GM20431 (cell line): ENCODE measurements at regions not wholly inside any gene's neighbourhood (a gene's known extent, or its start where the extent isn't known, plus 50 kb on each side); places are given as distances from the start of the nearest gene placed in this dataset.

Experiments
- in situ Hi-C: fragments of 300-500 bp; cut with MseI, MboI; formaldehyde crosslinking; loops from one replicate; pipeline ENCODE4 v1.15.0; 2020; ENCODE audit warnings: low sequenced_read_pairs; ENCODE audit not compliant: unreplicated experiment

DNA sequence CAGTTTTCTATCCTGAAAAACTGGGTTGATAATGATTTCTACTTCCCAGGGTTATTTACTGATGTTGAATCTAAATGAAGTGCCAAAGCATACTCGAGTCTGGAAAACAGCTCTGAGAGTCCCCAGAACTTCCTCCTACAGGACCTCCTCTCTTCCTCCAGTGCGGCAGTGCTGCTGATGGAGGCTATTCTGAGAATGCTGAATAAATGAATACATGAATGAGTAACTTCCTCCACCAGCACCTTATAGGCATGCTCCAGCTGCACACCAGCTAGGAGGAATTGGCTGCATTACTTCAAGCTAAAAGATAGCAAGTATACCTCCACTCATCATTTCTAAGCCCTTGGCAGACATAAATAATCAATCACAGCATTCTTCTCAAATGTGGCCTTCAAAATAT lies 448.8 kb upstream of the CCDC196 start:
- in situ Hi-C loops = no loop called here

DNA sequence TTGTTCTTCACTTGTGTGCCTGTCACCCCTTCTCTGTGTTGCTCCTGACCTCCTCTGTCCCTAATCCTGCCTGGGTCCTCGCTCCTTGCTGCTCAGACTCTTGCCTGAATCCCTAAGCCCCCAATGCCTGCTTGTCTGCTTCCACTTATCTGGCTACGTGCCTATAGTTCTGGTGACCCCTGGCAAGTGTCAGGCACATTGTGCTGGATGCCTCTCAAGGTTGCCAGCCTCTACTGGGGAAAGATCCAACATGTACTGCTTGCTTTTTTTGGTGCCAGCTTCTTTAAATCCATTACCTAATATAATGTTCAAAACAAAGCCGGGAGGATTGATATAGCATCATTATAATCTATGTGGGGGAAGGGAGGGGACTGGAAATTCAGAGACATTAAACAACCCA lies 448.0 kb upstream of the CCDC196 start:
- in situ Hi-C loops = no loop called here

DNA sequence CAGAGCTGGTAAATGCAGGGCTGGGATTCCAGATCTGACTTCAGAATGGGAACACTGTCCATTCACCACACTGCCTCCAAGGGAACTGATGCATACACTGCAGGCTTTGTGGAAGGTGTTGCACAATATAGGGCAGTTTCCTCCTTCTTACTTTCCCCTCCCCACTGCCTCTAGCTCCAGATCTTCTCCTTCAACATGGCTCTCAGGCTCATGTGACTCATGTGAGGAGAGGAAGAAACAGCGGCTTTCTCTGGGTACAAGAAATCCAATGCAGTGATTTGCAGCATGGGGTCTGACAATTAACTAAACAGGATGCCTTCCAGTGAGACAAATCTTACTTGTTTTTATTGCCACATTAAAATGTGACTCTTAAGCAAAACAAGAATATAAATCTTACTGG lies 447.6 kb upstream of the CCDC196 start:
- in situ Hi-C loops = no loop called here

DNA sequence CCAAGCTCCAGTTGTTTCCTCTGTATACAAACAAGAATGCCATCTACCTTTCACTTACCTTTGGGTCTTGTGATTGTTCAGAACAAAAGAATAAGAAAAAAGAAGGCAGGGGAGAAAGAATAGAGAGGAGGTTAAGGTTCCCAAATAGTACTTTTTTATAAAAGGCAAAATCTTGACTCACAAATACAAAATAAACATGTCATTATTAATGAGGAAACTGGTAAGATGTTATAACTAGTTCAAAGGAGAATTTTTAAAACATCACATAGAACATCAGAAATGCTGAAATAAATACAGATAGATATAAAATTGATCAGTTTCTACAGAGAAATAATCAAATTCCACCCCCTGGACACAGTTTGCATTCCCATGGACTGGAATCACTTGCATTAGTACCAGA lies 446.7 kb upstream of the CCDC196 start:
- in situ Hi-C loops = no loop called here

DNA sequence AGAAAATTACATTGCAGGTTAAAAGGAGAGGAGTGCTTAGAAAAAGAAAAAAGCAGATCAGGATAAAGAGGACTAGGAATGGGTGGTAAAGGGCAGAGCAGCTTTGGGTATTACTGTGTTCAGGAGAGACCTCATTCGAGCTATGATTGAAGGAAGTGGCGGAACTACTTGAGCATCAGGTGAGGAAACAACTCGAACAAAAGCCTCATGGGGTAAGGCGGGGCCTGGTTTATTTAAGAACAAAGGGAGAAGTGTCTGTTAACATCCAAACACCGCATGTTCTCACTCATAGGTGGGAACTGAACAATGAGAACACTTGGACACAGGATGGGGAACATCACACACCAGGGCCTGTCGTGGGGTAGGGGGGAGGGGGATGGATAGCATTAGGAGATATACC lies 444.6 kb upstream of the CCDC196 start:
- in situ Hi-C loops = no loop called here

DNA sequence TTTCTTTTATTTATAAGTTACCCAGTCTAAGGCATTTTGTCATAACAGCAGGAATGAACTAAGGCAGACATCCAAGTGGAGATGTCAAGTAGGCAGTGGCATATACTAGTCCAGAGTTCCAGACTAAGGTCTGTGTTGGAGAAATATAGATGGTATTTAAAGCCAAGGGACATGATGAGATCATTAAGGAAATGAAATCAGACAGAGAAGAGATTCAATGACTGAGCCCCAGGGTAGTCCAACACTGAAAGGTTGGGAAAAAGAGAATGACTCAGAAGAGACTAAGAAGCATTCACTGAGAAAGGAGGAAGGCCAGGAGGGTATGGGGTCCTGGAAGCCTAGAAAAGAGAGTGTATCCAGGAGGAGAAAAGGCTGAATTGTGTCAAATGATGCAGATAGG lies 442.2 kb upstream of the CCDC196 start:
- in situ Hi-C loops = no loop called here

DNA sequence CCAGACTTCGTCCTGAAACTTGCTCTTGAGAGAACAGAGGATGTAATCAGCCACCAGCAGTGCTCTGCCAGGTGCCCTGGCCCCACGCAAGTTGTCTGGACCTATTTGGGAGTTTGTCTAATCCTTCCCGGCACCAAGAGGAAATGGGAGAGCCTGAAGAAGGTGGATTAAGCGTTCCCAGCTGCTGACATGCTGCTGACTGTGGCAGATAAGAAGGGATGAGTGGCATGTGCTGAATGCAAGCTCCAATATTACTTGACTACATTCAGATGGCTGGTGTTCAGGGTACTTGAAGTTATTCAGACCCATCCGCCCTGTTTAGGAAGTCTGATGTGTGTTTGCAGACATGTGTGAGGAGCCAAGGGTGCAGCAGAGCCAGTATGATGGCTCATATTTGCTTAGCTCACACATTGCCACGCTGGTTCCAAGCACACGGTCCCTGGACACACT lies 440.6 kb upstream of the CCDC196 start:
- in situ Hi-C loops = no loop called here

DNA sequence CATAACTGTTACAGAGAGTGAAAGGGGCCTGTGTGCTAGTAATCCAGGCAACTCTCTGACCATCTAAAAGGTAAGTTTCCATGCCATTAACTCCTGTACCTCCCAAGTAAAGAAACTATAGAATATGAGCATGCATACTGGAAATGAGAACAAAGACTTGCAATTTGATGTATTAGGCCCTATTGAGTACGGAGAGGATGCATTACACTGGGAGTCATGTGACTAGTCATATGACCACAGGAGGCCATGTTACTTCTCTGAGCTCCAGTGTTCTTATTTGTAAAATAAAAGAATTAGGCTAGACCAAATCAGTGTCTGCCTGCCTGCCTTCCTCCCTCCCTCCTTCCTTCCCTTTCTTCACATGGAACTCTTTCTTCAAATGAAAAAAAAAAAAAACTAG lies 440.1 kb upstream of the CCDC196 start:
- in situ Hi-C loops = no loop called here

DNA sequence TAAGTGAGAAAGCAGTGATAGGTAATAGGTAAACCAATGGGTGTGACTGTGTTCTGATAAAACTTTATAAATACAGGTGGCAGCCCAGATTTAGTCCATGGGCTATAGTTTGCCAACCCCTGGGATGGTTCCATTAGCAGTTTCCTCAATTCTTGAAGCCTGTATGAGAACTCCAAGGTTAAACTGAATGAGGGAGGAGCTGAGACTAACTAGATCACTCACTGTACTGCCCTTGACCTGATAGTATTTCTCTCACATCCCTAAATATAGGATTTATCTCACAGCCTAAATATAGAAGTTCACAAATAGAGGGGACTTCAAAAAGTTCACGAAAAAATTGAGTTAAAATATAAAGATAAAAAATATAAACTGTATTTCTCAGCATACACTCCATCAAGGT lies 439.6 kb upstream of the CCDC196 start:
- in situ Hi-C loops = no loop called here

DNA sequence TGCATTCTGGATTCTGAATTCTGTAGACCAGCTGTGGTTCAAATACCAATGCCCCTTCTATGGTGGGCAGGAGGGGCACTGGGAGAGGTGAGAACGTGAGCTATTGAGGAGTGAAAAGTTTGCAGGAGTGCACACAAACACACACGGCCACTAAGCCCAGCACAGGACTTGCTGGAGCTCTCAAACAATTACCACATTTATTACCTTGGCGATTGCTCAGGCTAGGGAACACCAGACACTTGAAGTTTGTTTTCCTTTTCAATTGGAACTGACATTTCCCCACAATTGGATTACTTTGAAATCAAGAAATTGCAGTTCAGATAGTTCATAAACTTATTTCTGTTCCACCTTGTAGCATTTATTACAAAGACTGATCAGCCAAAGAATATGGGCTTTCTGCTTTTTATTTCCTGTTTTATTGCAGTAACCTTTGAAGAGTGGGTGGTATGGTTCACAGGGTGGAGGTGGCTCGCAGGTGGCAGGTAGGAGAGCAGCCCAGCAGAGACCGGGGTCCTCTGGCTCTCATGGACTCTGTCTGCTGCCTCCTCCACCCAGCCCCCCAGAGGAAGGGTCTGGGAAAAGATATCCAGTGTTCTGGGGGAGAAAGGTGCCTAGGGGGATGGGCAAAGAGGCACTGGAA lies 429.8 kb upstream of the CCDC196 start:
- in situ Hi-C loops = loop anchor here (25.0 kb wide), 1 partner anchor 894 kb away; no protein-coding TSS in a partner anchor

DNA sequence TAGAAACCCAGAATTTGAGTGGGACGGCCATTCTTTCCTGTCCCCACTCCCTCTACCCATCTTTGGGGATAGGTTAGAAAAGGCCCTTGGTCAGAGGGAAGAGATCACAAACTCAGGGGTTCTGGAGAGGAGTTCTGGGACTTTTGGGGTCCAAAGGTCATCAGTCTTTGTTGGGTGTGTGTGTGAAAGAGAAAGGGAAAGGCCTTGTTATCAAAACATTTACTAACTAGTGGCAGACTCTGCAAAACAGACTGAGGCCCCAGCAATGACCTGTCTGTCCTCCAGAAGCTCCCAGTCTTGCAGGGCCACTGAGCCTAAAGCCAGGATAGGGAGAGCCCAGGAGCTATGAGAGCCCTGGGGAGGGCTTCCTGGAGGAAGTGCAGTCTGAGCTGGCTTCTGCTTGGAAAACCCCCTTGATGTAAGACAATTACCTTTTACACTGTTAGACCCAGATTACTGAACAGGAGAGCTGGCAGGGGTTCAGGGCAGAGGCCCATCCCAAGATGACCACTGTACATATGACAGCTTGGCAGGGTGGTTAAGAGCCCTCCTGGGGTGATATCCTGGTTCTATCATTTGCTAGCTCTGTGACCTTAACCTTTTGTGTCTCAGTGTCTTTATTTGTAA lies 429.1 kb upstream of the CCDC196 start:
- in situ Hi-C loops = loop anchor here (25.0 kb wide), 1 partner anchor 895 kb away; no protein-coding TSS in a partner anchor

DNA sequence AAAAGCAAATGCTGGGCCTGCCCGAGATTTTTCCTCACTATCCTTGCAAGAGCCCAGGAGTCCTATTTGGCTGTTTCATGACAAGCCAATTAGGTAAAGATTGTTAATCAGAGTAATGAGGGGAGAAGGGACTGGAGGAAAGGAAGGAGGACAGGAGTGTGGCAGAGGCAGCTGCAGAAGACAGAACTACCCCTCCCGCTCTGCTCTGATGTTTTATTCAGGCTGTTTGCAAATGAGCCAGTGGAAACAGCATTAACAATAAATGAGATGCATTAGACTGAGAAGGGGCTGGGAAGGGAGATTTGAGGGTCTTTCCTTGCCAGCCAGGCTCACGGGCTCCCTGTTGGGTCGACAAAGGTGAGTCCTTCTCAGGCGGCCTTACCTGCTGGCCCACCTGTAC lies 421.0 kb upstream of the CCDC196 start:
- in situ Hi-C loops = loop anchor here (25.0 kb wide), 1 partner anchor 903 kb away; no protein-coding TSS in a partner anchor

DNA sequence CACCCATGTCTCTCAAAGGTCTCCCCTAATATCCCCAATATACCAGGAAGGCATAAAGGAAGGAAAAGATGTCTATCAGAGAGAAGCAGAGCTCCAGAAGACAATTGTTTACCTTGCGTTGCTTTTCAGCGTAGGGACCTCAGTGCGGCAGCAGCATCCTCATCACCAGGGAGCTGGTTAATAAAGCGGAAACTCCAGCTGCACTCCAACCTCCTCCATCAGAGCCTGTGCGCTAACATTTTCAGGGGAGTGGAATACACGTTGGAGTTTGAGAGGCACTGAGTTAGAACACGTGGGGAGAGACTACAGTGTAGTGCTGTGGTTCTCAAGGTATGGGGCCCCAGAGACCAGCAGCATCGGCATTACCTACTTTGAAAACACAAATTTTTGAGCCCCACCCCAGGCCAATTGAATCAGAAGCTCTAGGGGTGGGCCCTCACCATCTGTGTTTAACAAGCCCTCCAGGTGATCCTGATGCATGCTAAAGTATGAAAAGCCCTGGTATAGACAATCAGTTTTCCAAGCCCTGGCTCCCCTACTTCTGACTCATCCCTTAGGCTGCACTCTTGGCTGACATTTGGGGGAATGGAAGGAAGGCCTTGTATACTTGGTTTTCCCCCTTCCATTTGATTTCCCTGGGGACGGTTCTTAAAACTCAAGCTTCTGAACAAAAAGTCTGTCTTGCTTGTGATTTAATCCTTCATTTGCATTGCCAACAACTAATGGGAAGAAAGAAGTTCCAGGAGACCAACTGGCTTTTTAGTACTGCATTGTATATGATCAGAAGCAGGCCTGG lies 419.0 kb upstream of the CCDC196 start:
- in situ Hi-C loops = loop anchor here (25.0 kb wide), 1 partner anchor 905 kb away; no protein-coding TSS in a partner anchor

DNA sequence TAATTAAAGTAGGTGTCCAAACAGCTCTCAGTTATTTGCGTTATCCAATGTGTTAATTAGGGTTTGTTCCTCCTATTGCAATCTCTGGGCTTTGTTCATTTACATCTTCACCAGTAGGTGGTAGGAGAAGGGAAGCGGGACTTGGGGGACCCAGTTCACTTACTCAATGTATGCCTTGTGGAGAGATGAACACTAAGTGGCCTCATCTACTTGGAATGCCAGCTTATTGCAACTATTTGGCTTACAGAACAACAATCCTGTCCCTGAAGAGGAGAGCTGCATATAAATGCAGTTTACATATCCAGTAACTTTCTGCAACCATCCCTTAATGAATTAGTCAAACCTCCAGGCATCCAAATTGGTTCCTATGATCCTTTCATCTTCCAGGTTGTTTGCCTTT lies 417.1 kb upstream of the CCDC196 start:
- in situ Hi-C loops = loop anchor here (25.0 kb wide), 1 partner anchor 907 kb away; no protein-coding TSS in a partner anchor

DNA sequence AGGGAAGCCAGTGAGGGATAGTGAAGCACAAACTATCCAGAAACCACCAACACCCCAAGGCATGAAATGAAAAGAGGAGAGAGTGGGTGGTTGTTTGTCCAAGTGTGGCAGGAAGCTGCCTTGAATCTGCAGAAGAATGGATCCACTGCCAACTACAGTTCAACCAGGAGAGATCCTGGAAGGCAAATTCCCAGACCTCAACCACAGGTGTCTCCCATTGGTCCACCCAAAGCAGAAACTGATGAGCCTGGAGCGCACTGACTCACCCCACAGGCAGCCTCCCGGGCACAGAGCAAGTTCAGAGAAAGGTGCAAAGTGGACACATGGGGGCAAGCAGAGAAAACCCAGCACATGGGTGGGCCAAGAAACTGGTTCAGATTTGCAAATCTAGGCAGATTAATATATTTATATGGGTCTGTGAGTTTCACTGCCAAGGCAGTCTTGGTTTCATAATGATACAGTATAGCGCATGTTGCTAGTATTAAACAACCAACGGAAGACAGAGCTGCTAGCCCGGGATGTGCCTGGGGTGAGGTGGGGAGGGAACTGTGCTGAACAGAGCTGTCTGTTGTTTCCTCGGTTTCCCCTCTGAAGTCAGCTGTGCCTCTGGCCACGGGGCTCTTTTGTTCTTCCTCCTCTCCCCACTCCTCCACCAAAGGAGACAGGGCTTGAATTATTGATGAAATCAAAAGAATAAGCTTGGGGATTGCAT lies 416.2 kb upstream of the CCDC196 start:
- in situ Hi-C loops = loop anchor here (25.0 kb wide), 1 partner anchor 908 kb away; no protein-coding TSS in a partner anchor

DNA sequence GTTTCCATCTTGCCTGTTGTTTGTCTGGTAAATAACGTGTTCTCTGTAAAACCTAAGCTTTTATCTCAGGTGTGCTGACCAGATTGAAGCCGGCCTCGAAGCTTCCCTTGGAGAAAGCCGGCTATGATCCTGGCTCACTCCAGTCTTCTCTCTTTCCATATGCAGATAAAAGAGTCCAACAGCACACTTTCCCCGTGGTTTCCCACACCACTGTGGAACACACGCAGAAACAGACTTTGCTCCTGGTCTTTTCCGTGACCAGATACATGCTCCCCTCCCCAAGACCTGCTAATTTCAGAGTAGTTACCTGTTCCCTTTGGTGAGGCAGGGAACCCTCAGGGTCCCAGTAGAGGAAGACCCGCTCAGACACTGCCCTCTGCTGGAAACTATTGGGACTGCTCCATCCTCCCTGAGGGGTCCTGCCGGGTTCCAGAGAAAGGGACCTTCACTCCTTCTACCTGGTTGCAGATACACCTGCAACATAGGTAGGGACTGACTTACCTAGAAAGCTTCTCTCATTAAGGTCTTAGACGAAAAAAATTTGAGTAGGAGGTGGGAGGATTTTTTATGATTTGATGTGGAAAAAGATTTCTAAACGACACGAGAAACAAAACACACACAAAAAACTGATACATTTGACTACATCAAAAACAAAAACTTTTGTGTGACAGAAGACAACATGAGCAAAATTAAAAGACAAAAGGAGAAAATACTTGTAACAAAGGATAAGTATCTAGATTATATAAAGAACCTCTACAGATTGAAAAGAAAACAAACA lies 415.4 kb upstream of the CCDC196 start:
- in situ Hi-C loops = loop anchor here (25.0 kb wide), 1 partner anchor 908 kb away; no protein-coding TSS in a partner anchor

DNA sequence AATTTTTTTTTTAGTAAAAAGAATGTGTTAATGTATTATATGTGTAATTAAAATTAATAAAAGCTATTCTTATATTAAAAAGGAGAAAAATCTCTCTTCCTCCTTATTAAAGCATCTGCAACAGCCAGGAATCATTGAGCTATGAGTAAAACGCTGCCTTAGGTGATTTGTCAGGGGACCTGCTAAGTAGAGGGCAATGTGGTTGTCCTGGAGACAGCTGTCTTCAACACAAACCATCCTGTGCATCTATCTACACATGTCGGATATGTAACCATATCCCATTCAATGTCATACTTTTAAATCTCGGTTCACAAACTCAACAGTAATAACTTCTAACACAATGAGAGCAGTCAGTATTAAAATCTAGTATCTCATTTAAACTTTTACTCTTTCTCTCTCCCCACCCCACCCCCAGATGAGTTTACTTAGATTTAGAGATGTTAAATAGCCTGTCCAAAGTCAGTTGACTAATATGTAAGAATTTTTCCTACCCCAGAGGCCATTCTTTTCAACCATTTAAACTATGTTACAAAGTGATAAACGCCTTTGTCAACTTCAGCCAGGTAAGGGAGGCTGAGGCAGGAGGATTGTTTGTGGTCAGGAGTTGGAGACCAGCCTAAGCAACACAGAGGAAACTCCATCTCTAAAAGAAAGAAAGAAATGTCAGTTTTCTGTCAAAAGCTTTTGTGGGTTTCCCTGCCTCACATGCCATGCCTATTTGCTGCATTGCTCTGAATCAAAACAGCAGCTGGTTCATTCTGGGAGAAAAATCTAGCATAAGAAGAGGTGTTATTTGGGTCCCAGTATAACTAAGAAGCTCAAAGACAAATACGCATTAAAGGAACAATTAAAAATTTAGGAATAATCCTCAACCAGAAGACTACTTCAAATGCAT lies 413.7 kb upstream of the CCDC196 start:
- in situ Hi-C loops = loop anchor here (25.0 kb wide), 1 partner anchor 910 kb away; no protein-coding TSS in a partner anchor

DNA sequence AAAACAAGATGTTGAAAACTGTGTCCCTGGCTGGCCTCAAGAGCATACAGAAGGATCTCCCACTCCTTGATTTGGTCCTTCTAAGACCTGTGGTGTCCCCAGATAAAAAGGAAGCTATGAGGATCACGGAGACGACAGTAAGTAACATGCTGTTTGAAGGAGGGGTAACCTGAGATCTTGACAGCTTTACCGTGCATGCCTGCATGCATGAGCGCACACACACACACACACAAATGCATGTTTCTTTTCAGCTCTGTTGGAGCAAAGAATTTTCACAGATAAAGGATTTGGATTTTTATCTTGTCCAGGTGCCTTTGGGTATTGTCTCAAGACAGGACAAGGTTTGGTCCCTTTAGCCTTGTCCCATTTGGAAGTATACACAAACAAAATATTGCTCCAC lies 411.6 kb upstream of the CCDC196 start:
- in situ Hi-C loops = loop anchor here (25.0 kb wide), 1 partner anchor 912 kb away; no protein-coding TSS in a partner anchor
